GM18498 (cell line): ENCODE measurements at regions not wholly inside any gene's neighbourhood (a gene's known extent, or its start where the extent isn't known, plus 50 kb on each side); places are given as distances from the start of the nearest gene placed in this dataset.

Experiments
- ATAC-seq: cut with Tn5 transposase; IDR thresholded peaks from one replicate; pipeline ENCODE4 v1.9.1; 2021; ENCODE audit warnings: mild to moderate bottlenecking, moderate library complexity; ENCODE audit not compliant: unreplicated experiment

DNA sequence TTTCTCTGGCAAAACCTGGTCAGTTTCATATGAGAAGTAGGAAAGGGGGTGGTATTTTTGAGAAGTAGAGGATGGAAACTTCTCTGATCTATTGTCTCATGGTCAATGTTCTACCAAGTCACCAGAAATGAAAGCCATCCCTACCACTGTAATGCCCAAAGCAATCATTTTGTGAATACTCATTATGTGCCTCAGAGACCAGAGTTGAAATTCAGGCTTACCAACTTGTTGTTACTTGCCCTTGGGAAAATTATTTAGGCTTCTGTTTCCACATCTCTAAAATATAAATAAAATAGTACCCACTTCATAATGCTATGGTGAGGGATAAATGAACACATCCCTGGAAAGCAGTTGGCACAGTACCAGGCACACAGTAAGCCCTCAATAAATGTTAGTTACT, 723.7 kb upstream of the TBX3 start:
- ATAC-seq = no peak

DNA sequence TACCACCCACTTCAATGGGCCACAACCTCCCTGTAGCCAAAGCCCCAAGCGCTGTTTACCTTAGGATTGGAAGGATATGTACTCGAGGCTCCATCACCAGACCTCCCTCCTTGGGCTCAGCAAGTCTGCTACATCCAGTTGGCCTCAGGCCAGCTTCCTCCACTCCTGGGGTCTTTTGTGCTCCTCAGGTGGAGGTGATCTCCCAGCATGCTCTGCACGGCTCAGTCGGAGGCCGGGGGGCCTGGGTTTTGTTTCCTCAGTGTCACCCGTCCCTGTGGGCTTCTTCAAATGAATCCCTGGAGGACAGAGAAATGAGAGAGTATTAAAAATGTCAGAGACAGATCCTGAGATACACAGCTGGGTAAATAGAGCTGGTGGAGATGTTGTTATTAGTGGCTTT, 723.1 kb upstream of the TBX3 start:
- ATAC-seq = no peak

GRCh38 chr12:115405471-115405860, 721.5 kb upstream of the TBX3 start:
- no peak for ATAC-seq

GRCh38 chr12:115404761-115405470, 720.9 kb upstream of the TBX3 start:
- no peak for ATAC-seq

- ATAC-seq = no peak
These were observed 719.7 kb upstream of the TBX3 start for GRCh38 chr12:115403689-115404088.

- no peak for ATAC-seq
These were observed 719.3 kb upstream of the TBX3 start for GRCh38 chr12:115403253-115403652.

DNA sequence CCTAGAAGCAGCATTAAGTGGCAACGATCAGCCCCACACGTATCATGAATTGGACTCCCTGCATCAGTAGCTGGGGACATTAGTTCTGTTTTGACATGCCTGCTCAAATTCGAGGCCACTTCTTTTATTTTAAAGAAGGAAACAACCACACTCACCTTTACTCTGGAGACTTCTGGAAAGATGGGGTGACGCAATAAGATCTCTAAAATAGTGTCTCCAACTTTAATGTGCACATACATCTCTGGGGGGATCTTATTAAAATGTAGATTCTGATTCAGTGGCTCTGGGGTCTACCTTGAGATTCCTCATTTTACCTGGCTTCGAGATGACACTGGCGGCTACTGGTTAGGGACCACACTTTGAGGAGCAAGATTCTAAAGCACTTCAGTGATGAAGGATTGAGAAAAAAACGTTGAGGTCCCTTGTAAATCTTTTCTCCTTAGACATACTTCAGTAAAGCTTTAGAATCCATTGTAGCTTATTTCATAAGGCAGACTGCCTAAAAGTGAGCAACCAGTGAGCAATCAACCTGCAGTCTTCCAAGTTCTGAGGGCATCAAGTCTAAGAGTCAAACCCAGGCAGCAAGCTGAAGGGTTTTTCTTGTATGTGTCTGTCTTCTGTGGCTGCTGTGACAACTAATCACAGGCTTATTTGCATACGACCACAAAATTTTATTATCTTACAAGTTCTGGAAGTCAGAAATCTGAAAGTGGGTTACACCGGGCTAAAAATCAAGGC, 718.6 kb upstream of the TBX3 start:
- no peak for ATAC-seq

DNA sequence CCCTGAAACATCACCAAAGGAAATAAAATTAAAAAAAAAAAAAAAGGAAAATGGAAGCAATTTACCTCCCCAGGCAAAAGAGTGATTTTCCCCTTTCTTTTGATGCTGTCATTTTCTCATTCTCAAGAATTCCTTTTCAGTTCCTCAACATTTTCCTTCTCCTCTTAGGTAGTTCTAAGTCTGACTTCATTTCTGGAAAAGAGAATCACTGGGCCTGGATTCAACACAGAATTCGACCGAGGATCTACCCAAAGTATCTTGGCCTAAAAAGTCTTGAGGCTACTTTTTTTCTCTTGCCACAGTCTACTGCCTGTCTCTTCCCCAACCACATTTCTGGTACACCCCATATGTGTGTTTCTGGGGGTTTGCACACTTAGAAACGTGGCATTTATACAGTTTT, 717.8 kb upstream of the TBX3 start:
- ATAC-seq = no peak

DNA sequence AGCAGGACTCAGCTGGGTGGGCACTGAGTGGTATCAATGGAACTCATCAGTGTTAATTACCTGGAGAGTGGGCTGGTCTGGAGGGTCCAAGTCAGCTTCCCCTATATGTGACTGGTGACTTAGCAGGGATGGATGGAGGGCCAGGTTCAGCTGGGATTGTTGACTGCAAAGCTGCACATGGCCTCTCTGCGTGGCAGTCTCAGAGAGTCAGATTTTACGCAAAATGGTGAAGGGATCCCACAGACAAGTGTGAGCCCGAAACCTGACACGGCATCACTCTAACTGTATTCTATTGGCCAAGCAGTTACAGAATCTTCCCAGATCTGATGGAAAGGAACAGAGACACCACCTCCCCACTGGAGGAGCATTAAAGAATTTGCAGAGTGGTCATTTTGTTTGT, 716.0 kb upstream of the TBX3 start:
- no peak for ATAC-seq

- no peak for ATAC-seq
These were observed 714.4 kb upstream of the TBX3 start for GRCh38 chr12:115398311-115398781.

DNA sequence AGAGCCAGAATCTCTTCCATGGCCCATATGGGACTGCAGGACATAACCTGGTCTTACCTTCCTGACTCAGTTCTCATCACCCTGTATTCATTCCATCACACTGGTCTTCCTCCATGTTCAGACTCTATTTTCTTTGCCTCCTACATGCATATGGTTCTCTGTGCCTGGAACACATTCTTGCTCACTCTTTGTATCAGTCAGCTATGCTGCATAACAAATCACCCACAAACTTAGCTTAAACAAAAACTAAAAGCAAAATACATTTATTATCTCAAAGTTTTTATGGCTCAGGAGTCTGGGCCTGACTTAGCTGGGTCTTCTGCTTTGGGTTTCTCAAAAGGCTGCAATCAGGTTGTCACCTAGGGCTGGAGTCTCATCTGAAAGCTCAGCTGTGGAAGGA, 712.6 kb upstream of the TBX3 start:
- ATAC-seq = no peak

GRCh38 chr12:115394496-115395220, 710.7 kb upstream of the TBX3 start:
- ATAC-seq = no peak

- ATAC-seq = no peak
These were observed 704.2 kb upstream of the TBX3 start for GRCh38 chr12:115388139-115388538.

GRCh38 chr12:115387467-115387901, 703.5 kb upstream of the TBX3 start:
- ATAC-seq = no peak

DNA sequence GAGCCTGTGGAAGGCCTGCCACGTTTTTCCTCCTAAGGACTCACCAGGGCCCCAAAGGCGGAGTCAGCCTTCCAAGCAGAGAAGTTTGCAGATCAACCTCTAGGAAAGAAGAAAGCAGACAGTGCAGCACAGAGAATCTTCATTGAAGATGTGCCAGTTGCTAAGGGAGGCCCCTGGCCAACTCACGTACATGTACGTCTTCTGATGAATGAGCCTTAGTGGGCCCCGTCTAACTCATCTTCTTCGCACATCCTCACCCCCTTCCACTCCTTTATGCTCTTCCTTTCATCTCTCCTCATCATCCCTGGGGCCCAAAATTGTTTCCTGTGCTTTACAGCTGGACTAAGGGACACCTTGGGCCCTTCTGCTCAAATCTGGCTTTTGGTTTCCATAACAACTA, 703.0 kb upstream of the TBX3 start:
- ATAC-seq = no peak

DNA sequence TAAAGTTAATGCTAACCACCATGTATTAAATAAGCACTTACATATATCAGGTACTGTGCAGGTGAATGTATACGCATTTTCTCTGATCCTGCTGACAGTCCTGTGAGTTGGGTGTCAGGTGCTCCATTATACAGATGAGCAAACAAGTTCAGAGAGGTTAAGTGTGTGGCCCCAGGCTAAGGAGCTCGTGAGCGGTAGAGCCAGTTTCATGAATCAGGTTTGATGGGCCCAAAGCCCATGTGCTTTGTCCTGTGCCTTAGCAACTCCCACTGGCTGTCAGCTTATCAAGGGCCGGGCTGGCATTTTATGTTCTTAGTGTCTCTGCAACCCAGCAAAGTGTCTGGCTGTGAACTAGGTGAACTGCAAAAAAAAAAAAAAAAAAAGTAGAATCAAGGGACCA, 701.2 kb upstream of the TBX3 start:
- ATAC-seq = no peak

DNA sequence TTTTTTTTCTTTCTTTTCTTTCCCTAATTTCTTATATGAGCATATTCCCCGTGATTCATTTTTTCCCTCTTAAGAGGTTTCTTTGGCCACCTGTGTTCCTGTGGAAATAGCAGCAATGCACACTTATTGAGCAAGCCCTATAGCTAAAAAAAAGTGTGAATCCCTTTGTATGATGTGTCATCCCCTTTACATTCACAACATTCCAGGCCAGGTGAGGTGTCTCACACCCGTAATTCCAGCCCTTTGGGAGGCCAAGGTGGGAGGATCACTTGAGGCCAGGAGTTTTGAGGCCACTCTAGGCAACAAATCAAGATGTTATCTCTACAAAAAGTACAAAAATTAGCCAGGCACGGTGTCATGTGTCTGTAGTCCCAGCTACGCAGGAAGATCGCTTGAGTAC, 700.4 kb upstream of the TBX3 start:
- no peak for ATAC-seq

DNA sequence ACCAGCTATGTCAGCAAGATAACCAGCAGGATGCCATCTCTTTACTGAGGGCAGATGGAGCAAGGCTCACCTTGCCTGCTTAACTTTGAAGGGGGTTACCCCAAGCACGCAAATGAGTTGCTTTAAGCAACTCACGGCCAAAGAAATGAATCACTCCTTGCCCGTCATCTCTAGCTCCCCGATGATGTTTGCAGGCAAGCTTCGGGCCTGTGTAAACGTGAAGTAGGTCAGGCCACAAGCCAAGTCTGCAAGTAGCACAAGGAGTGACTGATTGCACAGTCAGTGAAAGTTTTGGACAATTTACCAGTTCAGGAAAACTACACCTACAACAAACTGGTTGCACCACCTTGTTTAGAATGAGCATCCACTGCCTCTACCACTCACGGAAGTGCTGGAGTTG, 699.7 kb upstream of the TBX3 start:
- no peak for ATAC-seq

DNA sequence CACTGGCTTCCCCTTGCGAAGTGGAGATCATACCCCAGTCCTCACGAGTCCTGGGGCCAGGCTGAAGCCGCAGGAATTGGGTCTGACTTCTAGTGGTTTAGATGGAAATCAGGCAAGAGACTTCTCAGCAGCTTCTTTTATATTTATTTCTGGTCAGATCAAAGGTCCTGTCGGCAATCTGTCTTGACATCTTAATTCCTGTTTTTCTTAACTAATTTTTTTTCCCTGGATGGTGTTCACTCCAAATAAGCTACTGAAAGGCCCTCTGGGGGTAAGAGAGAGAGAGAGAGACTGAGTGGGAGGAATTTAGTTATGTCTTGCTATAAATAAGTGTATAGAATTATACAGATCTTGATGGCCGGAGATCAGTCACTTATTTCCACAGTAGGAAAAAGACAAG, 698.7 kb upstream of the TBX3 start:
- ATAC-seq = no peak

- ATAC-seq = no peak
These were observed 696.7 kb upstream of the TBX3 start for GRCh38 chr12:115380546-115381120.

- no peak for ATAC-seq
These were observed 694.3 kb upstream of the TBX3 start for GRCh38 chr12:115378291-115378690.
